Stimulated activated CD8-positive, alpha-beta memory T cell treated with anti-CD3 and anti-CD28 coated beads, Interleukin-2, amount 100 ng/mL, for 1 hour (primary cell): ENCODE measurements at regions not wholly inside any gene's neighbourhood (a gene's known extent, or its start where the extent isn't known, plus 50 kb on each side); places are given as distances from the start of the nearest gene placed in this dataset.
"Not testable (repeated sequence)": the region's sequence is repeated elsewhere in the genome, so short reads cannot be mapped to it uniquely, and the experiment has no call there.

ENCODE experiments used
- DNase-seq, 2 donors: peaks; one replicate each; pipeline ENCODE4 v3.0.0-alpha.2; 2020; ENCODE audit warnings: low read depth in 2 of 2

DNA sequence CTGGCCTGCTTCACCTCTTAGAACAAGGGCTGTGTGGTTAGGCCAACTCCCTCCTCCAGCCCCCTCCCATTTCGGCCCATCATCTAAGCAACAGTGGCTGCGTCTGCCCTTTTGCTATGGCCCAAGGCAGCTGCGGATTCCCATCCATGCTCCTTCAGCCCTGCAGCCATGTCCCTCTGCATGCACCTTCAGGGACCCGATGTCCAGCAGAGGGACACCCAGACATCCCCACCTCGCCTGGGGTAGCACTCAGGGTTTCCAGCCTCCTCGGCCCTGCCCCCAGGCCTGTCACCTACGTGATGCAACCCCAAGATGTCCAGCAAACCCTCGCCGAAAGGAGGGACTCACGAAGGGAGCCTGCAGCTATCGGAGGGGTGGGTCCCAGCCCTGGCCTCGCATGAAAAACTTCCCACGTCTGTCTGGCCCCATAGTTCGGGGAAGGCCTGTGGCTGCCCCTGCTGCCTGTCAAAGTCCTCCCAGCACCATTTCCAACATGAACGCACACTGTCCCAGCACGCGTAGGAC is 194.4 kb downstream of the CTTN start:
- no peak for DNase-seq

DNA sequence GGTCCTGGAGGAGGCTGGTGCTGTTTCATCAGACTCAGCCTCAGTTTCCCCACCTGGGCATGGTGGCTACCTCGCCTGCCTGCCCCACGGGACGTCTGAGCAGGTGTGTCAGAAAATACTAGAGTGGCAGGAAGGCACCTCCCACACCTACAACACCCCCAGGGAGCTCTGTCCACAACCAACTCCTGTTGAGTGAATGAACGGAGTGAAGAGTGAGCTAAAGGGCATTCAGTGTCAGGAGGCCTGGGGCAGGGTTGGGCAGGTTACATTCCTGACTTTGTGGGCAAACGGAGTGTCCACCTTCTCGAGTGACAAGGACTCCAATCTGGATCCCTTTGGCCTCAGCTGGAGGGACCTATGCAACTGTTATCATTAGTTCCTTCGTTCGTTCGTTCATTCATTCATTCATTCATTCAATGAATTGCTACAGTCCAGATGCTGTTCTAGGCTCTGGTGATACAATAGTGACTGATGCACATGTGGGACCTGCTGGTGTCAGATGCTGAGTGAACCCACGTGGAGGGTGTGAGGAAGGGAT is 195.2 kb downstream of the CTTN start:
- no peak for DNase-seq

DNA sequence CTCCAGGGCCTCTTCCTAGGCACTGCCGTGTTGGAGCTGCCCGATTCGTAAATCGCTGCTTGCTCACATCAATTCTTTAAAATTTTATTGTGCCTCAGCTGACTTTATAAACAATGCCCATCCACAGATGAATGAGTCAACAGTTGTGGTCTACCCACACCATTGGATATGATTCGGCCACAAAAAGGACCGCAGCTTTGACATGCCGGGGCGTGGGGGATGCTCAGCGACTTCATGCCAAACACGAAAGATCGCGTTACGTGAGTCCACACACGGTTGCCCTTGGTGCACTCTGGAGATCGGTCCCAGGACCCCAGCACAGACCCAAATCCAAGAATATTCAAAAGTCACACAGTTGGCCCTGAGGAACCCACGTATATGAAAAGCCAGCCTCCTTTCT is 195.7 kb downstream of the CTTN start:
- no peak for DNase-seq

DNA sequence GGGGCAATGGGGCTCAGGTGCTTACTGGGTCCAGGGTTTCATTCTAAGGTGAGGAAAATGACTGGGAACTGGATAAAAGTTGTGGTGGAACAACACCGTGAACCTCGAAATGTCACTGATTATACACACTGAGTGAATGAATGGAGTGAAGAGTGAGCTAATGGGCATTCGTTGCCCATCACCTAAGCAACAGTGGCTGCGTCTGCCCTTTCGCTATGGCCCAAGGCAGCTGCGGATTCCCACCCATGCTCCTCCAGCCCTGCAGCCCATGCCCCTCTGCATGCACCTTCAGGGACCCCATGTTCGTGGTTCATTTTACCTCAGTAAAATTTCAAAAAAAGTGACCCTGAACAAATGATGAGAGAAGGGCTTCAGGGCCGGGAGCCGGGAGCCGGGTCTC is 196.3 kb downstream of the CTTN start:
- no peak for DNase-seq

DNA sequence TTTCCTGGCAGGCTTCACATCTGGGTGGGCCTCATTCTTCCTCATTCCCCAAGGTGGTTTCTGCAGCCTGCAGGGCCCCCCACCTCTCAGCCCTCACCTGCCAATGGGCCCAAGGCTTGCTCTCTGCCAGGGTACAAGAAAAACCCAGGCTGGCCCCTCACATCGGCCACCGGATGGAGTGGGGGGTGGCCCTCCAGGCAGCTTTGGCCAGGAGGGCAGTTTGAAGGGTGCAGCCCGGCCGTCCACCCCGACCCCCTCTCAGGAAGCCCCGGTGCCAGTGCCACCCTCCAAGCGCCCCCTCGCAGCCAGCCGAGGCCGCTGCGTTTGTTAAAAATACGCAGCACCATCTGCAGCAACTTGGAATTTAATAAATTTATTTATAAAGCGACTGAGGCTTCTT is 196.7 kb downstream of the CTTN start:
- DNase-seq: no peak

DNA sequence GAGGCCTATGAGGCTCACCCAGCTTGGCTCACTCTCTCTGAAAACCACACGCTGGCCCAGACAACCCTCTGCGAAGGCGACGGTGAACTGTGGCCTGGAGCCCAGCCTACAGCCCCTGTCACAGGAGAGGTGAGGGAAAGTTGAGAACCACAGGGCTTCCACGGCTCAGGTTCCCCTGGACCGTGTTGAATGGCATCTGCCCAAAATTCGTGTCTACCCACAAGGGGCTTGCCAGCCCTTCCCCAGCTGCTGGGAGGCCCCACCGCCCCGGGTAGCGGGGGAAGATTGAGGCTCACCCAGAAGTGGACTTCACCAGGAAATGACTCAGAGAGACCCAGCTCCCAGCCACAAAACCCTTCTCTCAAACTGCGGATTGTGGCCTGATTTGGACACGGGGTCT is 197.1 kb downstream of the CTTN start:
- no peak for DNase-seq

DNA sequence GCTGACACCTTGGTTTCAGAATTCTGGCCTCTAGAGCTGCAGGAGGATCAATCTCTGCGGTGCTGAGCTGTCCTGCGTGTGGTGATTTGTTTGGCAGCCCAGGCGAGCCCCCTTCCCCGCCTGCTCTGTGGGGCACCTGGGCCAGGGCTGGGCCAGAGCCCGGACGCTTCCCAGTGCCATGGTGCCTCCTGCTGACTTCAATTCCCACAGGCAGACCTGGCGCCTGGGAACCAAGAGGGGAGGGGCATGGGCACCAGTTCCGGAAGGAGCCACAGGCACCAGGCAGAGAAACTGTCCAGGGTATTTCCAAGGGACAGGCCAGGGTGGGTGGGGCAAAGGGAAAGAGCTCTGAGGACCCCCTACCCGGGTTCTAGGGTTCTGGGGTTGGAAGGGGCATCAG is 197.8 kb downstream of the CTTN start:
- no peak for DNase-seq

DNA sequence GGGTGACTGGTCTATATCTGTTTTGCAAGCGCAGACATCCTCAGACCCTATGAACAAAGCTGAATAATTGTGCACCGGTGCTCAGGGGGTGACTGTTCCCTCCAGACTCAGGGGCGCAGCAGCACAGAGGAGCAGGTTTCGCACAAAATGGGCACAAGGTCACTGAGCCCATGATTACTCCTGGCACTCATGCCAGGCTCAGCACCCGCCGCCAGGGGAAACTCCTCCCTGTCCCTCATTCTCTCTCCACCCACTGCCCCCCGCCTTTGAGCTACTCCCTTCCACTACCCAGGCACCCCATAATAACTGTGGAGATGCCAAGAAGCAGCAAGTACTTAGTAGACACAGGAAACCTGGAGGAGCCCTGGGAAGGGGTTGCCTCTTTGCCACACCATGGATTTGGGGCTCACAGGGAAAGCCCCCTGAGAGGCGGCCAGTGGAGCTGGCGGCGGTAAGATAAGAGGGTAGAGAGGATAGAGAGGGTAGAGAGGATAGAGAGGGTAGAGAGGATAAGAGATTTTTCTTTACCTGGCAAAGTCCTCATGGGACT is 198.8 kb downstream of the CTTN start:
- no peak for DNase-seq

DNA sequence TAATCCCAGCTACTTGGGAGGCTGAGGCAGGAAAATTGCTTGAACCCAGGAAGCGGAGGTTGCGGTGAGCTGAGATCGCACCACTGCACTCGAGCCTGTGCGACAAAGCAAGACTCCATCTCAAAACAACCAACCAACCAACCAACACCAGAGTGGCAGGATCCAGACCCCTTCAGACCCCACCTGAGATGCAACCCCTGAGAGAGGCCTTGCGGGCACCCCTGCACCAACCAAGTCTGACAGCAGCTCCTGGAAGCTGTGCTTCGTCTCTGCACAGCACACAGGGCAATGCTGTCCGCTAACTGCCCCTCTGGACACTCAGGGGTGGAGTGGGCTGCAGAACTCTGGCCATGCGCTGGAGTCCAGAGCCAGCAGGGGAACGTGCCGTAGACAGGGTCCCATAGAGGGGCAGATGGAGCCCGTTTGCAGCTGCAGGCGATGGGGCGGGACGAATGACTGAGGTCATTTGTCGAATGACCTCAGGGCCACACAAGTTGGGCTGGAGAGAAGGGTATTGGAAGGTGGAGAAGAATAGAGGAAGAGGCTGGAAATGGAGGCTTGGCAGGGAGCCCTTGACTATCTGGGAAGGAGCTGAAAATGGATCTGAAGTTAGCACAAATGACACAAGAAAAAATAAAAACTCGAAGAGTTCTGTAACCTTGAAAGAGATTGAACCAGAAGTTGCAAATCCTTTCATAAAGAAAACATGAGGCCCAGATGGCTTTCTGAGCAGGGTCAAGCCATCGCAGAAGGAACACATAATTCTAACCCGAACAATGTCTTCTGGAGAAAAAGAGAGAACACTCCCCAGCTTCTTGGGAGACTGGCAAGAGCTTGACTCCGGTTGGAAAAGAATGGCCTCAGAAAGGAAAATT is 199.7 kb downstream of the CTTN start:
- no peak for DNase-seq

DNA sequence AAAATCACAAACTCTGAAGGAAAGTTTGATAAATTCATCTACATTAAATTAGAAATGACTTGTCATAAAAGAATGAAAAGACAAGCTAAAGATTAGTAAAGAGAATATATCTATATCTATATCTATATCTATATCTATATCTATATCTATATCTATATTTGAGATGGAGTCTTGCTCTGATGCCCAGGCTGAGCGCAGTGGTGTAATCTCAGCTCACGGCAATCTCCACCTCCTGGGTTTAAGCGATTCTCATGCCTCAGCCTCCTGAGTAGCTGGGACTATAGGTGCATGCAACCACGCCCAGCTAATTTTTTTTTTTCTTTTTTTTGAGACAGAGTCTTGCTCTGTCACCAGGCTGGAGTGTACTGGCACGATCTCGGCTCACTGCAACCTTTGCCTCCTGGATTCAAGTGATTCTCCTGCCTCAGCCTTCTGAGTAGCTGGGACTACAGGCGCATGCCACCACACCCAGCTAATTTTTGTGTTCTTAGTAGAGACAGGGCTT is 202.6 kb downstream of the CTTN start:
- not testable (repeated sequence) for DNase-seq

DNA sequence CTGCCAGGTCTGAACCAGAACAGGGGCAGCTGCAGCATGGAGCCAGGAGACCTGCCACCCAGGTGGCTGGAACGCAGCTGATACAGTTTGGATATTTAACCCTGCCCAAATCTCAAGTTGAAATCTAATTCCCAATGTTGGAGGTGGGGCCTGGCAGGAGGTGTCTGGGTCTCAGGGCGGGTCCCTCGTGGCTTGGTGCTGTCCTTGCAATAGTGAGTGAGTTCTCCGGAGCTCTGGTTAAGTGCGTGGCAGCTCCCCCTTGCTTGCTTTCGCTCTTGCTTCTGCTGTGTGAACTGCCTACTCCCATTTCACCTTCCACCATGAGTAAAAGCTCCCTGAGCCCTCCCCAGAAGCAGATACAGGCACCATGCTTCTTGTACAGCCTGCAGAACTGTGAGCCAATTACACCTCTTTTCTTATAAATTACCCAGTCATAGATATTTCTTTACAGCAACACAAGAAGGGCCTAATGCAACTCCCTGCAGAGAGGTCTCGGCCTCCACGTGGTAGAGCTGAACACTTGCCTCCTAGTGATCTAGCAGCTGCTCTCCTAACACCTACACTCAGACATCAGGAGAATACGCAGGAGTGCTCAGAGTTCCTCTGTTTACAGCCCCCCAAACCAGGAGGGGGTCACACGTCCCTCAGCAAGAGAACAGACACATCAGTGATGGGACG is 203.7 kb downstream of the CTTN start:
- DNase-seq: no peak

DNA sequence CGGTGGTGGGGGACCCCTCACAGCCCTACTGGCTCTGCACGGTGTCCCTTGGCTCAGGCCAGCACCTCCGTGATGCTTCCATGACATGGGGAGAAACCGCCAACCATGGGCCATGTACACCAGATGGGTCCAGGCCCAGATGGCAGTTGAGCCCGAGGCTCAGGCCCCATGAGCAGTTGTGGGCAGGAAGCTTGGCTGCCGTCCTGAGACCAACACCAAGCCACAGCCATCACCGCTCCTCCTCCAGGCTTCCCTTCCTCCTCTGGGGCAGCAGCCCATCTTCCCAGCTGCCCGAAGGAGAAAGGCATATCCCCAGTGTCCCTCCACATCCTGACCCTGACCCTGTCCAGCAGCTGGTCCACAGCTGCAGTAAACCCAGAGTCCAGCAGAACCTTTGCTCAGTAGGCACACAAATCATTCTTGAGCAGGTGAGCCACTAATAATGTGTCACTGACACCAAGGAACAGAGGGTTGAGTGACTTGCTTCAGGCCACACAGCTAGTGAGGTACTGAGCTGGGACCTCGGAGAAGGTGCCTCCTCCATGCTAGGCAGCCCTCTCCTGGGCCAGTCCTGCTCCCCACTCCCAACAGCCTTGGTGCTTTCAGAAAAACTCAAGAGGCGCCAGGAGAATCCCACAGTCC is 204.9 kb downstream of the CTTN start:
- DNase-seq: no peak

DNA sequence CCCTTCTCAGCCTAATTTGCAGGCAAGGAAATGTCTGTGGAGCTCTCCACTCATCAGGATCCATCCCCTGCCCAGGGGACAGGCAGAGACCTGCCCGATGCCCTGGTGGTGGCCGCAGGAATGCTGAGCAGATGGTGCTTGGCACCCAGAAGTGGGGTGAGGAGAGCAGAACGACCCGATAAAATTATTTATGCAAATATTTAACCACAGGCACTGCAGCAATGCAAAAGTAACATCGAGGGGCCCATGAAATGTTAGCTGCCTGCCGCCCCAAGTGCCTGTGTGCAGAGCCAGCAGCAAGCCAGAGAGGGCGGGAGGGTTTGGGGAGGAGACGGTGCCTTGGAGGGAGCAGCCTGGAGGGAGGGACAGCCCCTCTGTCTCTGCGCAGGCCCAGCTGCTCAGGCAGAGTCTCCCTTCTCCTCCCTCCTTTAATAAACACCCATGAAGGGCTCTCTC is 205.5 kb downstream of the CTTN start:
- DNase-seq: no peak

DNA sequence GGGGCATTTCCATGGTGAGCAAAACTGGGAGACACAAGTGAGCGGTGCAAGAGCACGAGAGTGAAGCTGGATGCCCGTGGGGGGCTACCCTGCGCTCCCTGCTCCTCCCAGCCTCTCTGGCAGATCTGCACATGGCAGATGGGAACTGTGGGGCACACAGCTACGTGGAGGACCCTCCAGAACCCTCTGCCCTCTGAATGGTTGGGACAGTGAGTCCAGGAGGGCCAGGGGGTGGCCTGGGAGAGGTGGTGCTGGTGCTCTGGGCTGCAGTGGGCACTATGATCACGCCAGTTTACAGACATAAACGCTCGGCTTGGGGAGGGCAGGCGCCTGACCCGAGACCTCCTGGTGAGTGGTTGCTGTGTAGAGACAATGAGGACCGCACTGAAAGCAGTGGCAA is 205.9 kb downstream of the CTTN start:
- no peak for DNase-seq

DNA sequence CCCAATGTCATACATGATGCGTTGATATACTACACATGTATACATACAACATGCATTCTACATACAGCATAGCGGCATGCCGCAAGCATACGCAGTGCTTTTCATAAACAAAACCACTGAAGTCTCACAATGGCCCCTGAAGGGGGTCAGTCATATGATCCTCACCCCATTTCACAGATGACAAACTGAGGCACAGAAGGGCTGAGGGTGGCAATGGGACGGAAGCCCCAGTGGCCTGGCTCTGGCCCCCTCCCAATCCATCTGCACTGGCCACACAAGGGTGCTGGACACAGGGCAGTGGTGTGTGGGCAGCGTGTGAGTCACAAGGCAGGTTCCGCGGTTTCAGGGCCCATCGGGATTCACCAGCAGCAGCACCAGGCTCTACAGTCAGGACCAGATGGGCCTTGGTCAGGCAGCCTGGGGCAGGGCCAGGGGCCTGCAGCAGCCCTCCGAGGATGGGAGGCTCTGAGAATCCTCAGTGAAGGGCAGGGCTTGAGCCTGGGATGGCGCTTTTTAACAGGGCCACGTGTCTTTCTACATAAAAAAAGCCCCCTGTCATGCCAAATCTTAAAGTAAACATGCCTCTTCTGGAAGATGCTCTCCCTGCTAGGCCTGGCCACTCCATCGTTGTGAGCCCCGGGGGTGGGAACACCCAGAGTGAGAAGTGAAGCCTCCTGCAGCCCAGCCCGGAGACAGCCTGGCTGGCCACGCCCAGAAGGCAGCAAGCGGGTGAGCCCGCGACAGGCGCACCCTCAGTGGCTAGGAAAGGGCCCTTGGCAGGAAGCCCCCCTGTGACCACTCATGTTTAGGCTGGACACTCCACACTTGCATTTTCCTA is 206.5 kb downstream of the CTTN start:
- DNase-seq: no peak

DNA sequence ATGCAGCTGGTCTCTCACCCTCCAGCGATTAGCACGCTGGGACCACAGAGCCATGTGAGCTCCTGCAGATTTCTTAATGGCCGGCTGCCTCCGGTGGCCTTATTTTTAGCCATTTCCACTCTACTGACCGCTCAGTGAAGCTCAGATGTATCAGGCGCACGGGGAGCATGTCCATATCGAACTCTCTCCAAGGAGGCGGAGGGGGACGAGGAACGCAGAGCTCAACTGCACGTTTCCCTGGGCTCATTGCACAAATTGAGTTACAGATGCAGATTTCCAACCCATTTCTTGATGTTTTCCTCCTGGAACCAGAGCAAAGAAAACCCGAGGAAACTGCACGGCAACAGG is 207.1 kb downstream of the CTTN start:
- DNase-seq: no peak

DNA sequence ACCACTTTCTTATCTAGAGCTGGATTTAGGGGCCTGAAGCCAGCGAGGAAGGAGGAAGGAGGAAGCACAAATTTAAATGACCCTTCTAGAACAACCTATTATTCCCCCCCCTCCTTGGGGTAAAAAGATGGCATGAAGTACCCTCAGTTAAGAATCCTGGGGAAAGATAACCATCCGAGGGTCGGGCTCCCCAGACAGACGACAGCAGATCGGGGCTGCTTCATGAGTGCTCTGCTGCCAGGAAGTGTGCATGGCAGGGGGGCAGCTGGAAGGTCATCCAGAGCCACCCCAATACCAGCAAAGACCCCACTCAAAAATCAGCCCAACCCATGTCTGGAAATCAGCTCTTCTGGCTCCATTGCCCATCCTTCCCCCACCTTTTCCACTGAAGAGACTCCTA is 207.5 kb downstream of the CTTN start:
- no peak for DNase-seq

DNA sequence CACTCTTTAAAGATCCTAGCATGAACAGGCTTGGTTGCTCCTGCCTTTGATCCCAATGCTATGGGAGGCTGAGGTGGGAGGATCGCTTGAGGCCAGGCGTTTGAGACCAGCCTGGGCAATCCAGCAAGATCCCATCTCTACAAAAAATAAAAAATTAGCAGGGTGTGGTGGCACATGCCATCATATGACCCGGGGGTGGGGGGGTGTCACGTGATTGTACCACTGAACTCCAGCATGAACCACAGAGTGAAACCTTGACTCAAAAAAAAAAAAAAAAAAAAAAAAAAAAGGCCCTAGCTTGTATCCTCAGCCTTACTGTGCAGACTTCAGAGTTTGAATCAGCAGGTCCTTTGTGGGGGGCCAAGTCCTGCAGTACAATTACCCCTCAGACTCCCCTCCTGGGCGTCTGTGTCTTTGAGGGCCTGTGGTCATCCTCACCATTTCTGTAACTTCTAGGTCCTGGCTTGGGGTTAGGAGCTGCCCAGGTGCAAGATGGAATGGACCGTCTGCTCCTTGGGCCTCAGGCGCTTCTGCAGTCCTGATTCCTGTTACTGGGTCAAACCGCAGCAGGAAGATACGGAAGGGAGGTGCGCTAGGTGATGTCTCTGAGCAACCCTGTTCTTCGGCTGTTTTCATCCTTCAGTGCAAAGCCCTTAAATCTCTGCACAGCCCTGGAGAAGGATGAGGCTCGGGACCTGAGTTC is 208.1 kb downstream of the CTTN start:
- DNase-seq: no peak

DNA sequence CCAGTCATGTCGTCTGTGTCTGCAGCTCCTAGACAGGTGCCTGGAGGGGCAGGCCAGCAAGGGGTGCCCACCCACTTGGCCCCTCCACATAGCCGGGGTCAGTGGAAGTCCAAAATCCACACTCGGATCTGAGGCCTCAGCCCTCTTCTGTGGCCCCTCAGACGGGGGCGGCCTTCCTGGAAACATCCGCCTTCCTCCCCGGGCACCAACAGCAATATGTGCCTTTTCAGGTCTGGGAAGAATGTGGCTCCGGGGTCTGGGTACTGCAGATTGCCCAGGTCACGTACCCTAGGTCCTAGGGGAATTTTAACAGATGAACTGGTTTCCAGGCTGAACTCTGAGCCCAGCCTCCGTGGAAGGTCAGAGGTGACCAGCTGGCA is 208.6 kb downstream of the CTTN start:
- DNase-seq: no peak

DNA sequence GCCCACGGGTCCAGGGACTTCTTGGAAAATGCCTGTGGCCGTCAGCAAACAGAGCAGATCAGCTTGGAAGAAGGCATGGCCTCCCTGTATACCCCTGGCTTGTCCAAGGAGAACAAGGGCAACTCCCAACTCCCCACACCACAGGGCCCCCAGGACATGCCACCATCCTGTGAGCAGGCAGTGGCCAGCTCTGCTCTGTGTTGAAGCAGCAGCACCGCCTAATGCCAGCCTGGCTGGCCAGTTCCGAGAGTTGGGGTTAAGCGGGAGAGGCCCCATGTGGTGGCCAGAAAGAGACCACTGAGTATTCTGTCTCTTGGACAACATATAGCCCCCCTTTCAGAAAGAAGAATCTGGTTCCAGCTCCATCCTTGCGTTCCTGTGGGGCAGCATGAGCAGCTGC is 209.2 kb downstream of the CTTN start:
- no peak for DNase-seq
